Osteoblast (primary cell): ENCODE measurements at regions not wholly inside any gene's neighbourhood (a gene's known extent, or its start where the extent isn't known, plus 50 kb on each side); places are given as distances from the start of the nearest gene placed in this dataset.

ENCODE experiments used
- DNase-seq: peaks from one replicate; pipeline ENCODE4 v3.0.0; 2011; ENCODE audit warnings: low spot score, mixed read lengths; ENCODE audit not compliant: insufficient read length; ENCODE audit errors: missing footprints
- H2AFZ ChIP-seq: 2 replicates; pipeline ENCODE4 v1.6.0; 2011; ENCODE audit warnings: mild to moderate bottlenecking, low read length
- H3K27ac ChIP-seq: 2 replicates; pipeline ENCODE4 v1.5.1; 2011; ENCODE audit warnings: mild to moderate bottlenecking, low read depth, low read length, moderate library complexity
- H3K27me3 ChIP-seq: 2 replicates; pipeline ENCODE4 v1.6.0; 2012; ENCODE audit warnings: mild to moderate bottlenecking, control low read depth, inconsistent platforms, low read length, moderate library complexity; ENCODE audit not compliant: insufficient read depth
- H3K36me3 ChIP-seq: 2 replicates; pipeline ENCODE4 v1.5.1; 2011; ENCODE audit warnings: mild to moderate bottlenecking, low read length, control low read depth, moderate library complexity; ENCODE audit not compliant: insufficient read depth
- H3K4me1 ChIP-seq: 2 replicates; pipeline ENCODE4 v1.5.1; 2011; ENCODE audit warnings: mild to moderate bottlenecking, low read length, control low read depth, moderate library complexity; ENCODE audit not compliant: insufficient read depth
- H3K4me2 ChIP-seq: 2 replicates; pipeline ENCODE4 v1.6.0; 2011; ENCODE audit warnings: mild to moderate bottlenecking, low read length; ENCODE audit not compliant: insufficient read depth
- H3K4me3 ChIP-seq: fragments of 200-600 bp; sonication (generic); 3 replicates; pipeline ENCODE4 v1.5.1; 2012; ENCODE audit warnings: mild to moderate bottlenecking, low read length, inconsistent platforms; ENCODE audit not compliant: insufficient read depth
- H3K79me2 ChIP-seq: 2 replicates; pipeline ENCODE4 v1.6.0; 2012; ENCODE audit warnings: mild to moderate bottlenecking, low read length, control low read depth, inconsistent platforms; ENCODE audit not compliant: insufficient read depth
- H3K9me3 ChIP-seq: 2 replicates; pipeline ENCODE4 v1.5.1; 2011; ENCODE audit warnings: low read depth, low read length, control low read depth
- H4K20me1 ChIP-seq: 2 replicates; pipeline ENCODE4 v1.6.0; 2012; ENCODE audit warnings: mild to moderate bottlenecking, low read length, control low read depth; ENCODE audit not compliant: insufficient read depth
- CTCF ChIP-seq: IDR thresholded peaks from 2 replicates; pipeline ENCODE4 v1.5.1; 2011; ENCODE audit warnings: mild to moderate bottlenecking, low read depth, low read length, moderate library complexity; ENCODE audit errors: extremely low read depth

GRCh38 chr5:68872088-68872839 lies 221.6 kb upstream of the SLC30A5 start:
- no peak overlapping the region for H2AFZ ChIP-seq

GRCh38 chr5:68873198-68873597 lies 220.6 kb upstream of the SLC30A5 start:
- no peaks in the 10 kb centered on the region for H3K36me3 ChIP-seq
- H3K79me2 ChIP-seq = no peaks in the 10 kb centered on the region
- no peaks in the 10 kb centered on the region for H4K20me1 ChIP-seq
- TF ChIP-seq CTCF = no peak
- H2AFZ ChIP-seq = no peak overlapping the region
- no peak overlapping the region for H3K4me3 ChIP-seq
- H3K27ac ChIP-seq = no peak overlapping the region
- H3K27me3 ChIP-seq = no peaks in the 10 kb centered on the region
- H3K4me1 ChIP-seq = no peaks in the 10 kb centered on the region
- DNase-seq = no peak
- no peak overlapping the region for H3K4me2 ChIP-seq
- H3K9me3 ChIP-seq = no peaks in the 10 kb centered on the region

More at GRCh38 chr5:68872088-68872839, 221.6 kb upstream of the SLC30A5 start:
- no peak for DNase-seq
- Histone ChIP-seq H3K4me3 (no peak overlapping the region), H3K9me3 (no peaks in the 10 kb centered on the region), H3K36me3 (no peaks in the 10 kb centered on the region), H4K20me1 (no peaks in the 10 kb centered on the region), H3K27ac (no peak overlapping the region), H3K27me3 (no peaks in the 10 kb centered on the region), H3K79me2 (no peaks in the 10 kb centered on the region), H3K4me2 (no peak overlapping the region), H3K4me1 (no peaks in the 10 kb centered on the region)
- no peak for TF ChIP-seq CTCF

- no peak for DNase-seq
- H3K36me3 ChIP-seq = no peaks in the 10 kb centered on the region
- H3K4me1 ChIP-seq = no peaks in the 10 kb centered on the region
- no peak overlapping the region for H2AFZ ChIP-seq
- H3K27me3 ChIP-seq = no peaks in the 10 kb centered on the region
- no peak overlapping the region for H3K4me3 ChIP-seq
- H4K20me1 ChIP-seq = no peaks in the 10 kb centered on the region
- no peaks in the 10 kb centered on the region for H3K79me2 ChIP-seq
- TF ChIP-seq CTCF = no peak
- no peak overlapping the region for H3K4me2 ChIP-seq
- no peaks in the 10 kb centered on the region for H3K9me3 ChIP-seq
- no peak overlapping the region for H3K27ac ChIP-seq
These were observed 218.5 kb upstream of the SLC30A5 start for GRCh38 chr5:68875351-68875750.

GRCh38 chr5:68883436-68883835 lies 210.4 kb upstream of the SLC30A5 start:
- H3K27ac ChIP-seq = no peak overlapping the region

More at GRCh38 chr5:68883436-68883835, 210.4 kb upstream of the SLC30A5 start:
- no peak for DNase-seq
- Histone ChIP-seq H3K36me3 (no peaks in the 10 kb centered on the region), H3K4me3 (no peak overlapping the region), H2AFZ (no peak overlapping the region), H3K79me2 (no peaks in the 10 kb centered on the region), H3K9me3 (no peaks in the 10 kb centered on the region), H3K4me1 (no peaks in the 10 kb centered on the region), H4K20me1 (no peaks in the 10 kb centered on the region), H3K27me3 (no peaks in the 10 kb centered on the region), H3K4me2 (no peak overlapping the region)
- TF ChIP-seq CTCF = no peak
